Posterior vena cava (tissue), 2 donors: ENCODE measurements at regions not wholly inside any gene's neighbourhood (a gene's known extent, or its start where the extent isn't known, plus 50 kb on each side); places are given as distances from the start of the nearest gene placed in this dataset.
A peak's percentile ranks its signal among the peaks of the same experiment; 100 is the strongest.

Experiments
- DNase-seq: peaks from one replicate; pipeline ENCODE4 v3.0.0-alpha.2; 2020; ENCODE audit warnings: low spot score
- intact Hi-C, 2 donors: fragments of 100-400 bp; cut with DNase I; formaldehyde crosslinking; loops; one replicate each; pipeline versions ENCODE4 v1.14.1 to v1.14.2; 2022 to 2023
- donor health status: DM: yes; HTN: yes; CAD: no.
- donor health status: DM: yes; HTN: yes; CAD: no.

- intact Hi-C loops = no loop called here
- DNase-seq = no peak
Observed at GRCh38 chr5:67294266-67294938, 97.8 kb upstream of the CD180 start.

DNA sequence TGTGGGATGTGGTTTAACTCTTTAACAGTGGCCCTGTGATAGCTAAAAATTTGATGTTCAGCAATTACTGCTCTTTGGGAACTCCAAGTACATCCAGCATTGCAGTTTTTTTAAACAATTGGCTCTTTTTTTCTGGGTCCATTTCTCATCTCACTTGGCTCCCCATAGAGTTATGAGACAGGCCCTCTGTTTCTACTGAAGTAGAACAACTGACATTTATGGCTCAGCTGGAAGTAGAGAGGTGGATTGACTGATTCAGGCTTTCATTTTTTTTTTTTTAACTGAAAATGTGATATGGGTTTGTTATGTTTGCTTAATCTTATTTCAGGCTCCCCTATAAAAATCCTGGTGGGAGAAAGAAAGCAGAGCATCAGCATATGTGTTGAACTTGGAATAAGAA lies 96.6 kb upstream of the CD180 start:
- intact Hi-C loops = no loop called here
- DNase-seq = no peak

DNA sequence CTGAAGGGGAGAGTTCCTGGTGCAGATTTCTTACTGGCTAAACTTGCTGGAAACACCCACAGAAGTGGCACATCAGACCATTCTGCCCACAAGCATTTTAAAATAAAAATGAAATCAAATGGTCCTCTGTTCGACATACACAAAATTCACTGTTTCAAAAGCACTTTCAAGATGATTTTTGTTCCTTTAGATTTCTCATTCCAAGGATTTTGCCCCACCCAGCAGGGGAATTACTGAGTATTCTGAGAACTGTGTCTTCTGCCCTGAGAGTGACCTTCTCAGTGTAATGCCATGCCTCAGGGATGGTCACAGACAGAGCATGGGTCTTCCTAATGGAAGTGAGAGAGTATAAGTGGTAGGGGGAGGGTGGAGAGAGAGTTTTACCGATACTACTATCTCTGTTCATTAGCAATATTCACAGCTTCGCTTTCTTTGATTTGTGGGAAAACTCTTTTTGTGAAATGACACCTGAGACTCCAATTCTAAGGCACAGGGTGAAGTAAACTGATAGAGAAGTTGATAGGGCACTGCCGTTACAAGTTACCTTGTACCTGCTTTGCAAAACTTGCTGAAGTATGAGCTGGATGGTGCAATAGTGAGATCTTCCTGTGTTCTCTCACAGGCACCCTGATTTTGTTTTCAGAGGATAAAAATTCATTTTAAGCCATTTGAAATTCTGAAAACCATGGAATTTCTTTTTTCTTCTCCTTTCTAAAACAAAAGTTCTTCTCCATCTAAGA lies 95.8 kb upstream of the CD180 start:
- intact Hi-C loops = no loop called here
- DNase-seq = no peak

DNA sequence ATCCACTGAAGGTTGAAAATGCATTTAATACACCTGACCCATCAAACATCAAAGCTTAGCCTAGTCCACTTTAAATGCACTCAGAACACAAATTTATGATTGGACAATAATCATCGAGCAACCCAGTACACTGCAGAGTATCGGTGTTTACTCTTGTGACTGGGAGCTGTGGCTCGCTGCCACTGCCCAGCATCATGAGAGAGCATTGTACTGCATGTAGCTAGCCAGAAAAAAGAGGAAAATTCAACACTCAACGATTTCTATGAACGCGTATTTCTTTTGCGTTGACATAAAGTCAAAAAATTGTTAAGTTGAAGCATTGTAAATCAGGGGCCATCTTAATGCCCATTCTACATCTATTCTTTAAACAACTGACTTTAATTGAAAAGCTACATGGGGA lies 95.1 kb upstream of the CD180 start:
- intact Hi-C loops = no loop called here
- DNase-seq = no peak

- DNase-seq = no peak
- intact Hi-C loops = no loop called here
Observed at GRCh38 chr5:67291066-67291465, 94.5 kb upstream of the CD180 start.

GRCh38 chr5:67290655-67291054 lies 94.1 kb upstream of the CD180 start:
- intact Hi-C loops = no loop called here
- DNase-seq = no peak

- no peak for DNase-seq
- intact Hi-C loops = no loop called here
Observed at GRCh38 chr5:67289763-67290521, 93.3 kb upstream of the CD180 start.

- no peak for DNase-seq
- intact Hi-C loops = no loop called here
Observed at GRCh38 chr5:67287510-67288268, 91.1 kb upstream of the CD180 start.

GRCh38 chr5:67286006-67286405 lies 89.4 kb upstream of the CD180 start:
- no peak for DNase-seq

DNA sequence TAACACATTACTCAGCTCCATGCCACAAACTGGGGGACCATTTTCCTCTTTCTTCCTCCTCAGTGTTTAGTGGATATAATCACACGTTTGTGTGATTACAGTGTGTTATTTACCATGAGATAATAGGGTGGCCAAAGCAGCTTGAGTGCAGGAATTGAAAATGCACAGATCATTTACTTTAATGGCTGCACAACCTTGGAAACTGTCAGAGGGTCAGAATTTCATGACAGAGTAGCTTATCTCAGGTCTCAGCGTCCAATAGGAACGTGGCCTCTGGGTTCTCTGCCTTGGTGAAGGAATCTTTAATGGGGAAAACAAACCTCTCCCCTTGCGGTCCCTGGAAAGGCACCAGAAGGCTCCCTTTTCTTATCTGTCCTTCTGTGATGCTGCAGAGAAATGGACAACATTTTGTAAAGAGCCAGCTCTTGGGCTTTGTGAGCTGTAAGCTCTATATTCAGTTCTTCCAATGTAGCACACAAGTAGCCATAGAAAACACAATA lies 87.4 kb upstream of the CD180 start:
- no peak for DNase-seq
- intact Hi-C loops = no loop called here

More at GRCh38 chr5:67286006-67286405, 89.4 kb upstream of the CD180 start:
- intact Hi-C loops = no loop called here

DNA sequence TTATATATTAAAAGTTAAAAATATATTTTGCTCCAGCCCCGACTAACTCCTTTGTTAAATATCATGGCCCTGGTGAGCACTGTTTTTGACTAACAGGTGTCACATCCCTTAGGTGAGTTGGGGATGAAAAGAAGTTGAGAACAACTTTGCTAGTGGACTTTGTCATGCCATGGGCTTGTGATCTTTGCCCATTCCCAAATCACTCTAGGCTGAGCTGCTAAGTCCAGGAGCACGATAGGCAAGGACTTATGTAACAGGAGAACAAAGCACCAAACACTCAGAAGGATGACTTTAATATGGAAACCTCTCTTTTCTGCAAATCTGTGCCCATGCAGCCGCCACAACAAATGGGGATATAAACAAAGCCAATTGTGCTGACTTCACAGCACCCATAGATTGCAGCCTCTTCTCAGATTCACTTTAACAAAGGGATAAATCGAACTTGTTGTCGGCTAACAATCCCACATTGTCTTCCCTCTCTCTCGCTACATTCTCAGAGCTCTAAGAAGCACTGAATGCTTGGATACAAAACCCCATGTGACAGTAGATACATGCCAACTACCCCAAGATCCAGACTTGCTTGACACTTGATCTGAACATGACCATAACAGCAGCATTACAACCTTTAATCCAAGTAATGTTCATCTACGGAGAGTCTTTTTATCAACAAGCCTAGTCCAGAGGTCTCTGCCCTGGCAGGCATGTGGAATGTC lies 86.8 kb upstream of the CD180 start:
- no peak for DNase-seq

DNA sequence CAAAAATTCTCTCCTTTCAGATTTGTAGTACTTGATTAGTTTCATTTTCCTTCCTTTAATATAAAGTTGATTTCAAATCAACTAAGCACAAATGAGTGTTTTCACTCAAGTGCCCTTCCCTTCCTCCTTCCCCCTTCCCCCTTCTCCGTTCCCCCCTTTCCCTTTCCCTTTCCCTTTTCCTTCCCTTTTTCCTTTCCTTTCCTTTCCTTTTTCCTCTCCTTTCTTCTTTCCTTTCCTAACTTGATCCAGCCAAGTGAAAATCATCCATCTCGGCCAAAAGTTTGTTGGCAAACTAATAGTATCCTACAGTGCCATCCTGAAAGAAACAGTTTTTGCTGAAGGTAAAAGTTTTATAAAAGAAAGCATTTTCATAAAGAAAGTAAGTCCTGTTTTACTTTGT lies 85.3 kb upstream of the CD180 start:
- no peak for DNase-seq
- intact Hi-C loops = no loop called here

More for the DNA sequence above, 86.8 kb upstream of the CD180 start:
- intact Hi-C loops = no loop called here

DNA sequence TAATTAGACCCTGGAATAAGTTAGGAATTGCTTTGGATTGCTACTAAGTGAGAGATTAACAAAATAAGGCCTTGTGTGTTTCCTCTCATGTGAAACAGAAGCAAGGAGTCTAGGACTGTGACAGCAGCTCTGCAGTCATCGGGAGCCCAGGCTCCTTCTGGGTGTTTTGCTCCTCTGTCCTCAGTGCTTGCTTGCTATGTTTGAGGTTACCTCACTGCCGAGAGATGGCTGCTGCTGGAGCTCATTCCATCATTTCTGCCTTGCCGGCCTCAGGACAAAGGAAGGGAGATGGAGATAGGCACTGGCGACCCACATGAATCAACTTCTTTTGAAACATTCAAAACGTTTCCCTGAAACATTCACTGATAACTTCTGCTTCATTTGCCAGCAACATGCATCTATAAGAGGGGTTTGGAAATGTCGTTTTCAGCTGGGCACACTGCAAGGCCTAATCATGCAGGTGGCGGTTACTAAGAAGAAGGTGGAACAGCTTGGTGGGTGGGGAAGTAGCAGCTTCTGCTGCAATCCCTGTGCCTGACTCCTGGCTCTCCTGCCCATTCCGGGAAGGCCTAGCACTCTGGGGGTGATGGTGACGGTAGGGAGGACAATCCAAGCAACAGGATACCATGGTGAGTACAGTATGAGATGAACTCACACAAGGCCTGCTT lies 77.2 kb upstream of the CD180 start:
- DNase-seq = no peak
- intact Hi-C loops = no loop called here

DNA sequence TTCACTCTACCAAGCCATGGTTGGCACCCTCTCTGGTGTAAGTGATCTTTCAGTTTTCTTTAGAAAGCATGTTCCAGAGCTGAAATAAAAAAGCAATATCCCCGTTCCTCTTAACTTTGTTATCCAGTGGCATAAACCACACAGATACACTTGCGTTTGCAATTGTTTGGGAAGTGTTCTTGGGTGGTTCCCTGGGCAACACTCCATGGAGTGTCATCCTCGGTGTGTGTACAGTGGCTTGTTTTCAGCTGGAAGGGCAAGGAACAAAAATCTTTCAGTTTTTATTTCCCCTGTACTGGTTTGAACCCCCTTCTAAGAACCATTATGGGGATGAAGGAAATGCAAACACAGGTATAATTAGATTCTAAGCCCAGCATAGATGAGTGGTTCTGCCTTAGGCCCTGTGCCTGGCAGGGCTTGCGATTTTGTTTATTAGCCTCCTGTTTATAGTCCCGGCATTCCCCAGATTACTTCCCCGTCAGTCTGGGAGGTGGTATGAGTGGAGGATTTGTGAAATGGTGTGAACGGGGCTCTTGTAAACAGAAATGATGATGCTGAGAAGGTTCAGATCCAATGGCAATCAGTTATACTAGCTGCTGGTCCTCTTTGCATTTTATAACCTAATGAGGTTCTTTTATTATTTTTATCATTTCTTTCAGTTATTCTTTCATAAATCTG lies 76.0 kb upstream of the CD180 start:
- no peak for DNase-seq
- intact Hi-C loops = no loop called here

DNA sequence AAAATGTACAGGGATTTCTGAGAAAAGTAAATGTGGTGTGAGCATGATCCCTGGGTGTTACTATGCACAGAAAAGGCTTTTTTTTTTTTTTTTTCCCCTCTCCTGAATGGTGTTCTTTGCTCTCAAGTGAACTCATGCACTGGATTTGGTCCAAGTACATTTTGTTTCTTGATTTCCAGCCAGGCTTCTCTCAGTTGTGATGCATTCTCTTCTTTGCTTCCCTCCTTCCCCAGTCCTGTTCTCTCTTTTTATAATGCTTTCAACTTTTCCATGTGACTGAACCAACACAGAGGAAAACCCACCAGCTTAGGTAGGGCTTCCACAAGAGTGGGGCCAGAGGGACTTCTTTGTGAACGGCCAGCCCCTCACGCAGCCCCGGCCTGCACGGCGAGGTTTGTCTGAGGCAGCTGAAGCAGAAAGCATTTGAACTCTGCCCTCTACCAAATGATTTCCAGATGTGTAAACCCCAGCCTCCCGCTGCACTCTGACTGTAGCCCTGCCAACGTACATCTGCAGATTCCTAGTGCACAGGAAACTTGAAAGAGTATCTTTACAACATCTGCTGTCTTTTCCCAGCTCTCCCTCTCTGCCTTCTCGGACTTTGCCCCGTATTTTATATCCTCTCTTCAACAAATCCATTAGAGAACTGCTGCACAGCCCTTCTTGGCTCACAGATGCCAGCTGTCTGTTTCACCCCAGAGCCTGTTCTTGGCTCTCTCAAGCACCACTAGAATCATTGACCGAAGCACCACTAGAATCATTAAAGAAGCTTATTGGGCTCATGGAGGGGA lies 71.8 kb upstream of the CD180 start:
- intact Hi-C loops = loop anchor here in 1 of 2 donors (1.0 kb wide), 1 partner anchor 36 kb away; no protein-coding TSS in a partner anchor

DNA sequence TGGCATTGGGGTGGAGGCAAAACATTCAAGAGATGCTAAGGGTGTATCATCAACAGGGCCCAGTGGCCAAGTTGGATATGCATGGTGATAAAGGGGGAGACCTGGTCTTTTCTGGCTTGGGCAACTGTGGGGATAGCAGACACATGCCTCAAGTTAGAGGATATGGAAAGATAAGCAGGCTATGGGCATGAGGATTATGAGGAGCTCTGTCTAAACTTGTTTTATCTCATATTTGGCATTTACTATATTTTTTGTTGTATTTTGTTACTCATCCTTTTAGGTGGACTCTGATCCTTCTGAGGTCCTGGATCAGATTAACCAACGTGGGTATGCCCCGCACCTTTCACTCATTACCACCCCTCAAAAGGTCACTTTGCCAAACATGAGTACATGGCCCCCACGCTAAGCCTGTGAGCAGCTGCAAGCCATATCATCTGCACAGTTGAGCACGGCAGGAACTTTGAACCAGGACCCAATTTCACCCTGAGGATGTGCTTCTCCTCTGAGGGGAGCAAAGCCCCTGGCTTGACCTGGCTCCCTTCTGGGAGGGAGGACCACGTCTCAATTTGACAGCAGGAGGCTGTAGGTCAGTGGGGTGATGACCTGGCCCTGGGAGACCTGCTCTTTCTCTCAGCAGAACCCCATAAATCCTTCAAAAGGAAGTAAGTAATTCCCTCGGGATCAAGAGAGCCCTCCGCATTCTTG lies 71.1 kb upstream of the CD180 start:
- no peak for DNase-seq

More for the DNA sequence above, 71.8 kb upstream of the CD180 start:
- DNase-seq = peak; percentile 86

More for the DNA sequence above, 71.1 kb upstream of the CD180 start:
- intact Hi-C loops = loop anchor here in 1 of 2 donors (1.0 kb wide), 1 partner anchor 37 kb away; no protein-coding TSS in a partner anchor
